GM12892 (cell line): ENCODE measurements at regions not wholly inside any gene's neighbourhood (a gene's known extent, or its start where the extent isn't known, plus 50 kb on each side); places are given as distances from the start of the nearest gene placed in this dataset.
"Not testable (repeated sequence)": the region's sequence is repeated elsewhere in the genome, so short reads cannot be mapped to it uniquely, and the experiment has no call there.

Source experiments
- DNase-seq: peaks from one replicate; pipeline ENCODE4 v3.0.0; 2011; ENCODE audit not compliant: insufficient read length
- FAIRE-seq: peaks from 2 replicates; lab custom pipeline; 2011; peaks lifted over from hg19 to GRCh38; lab: Jason Lieb, UNC
- POLR2A ChIP-seq: IDR thresholded peaks from 2 replicates; pipeline ENCODE4 v1.6.1; 2011; ENCODE audit warnings: low read depth, low read length, control low read depth
- POLR2AphosphoS5 ChIP-seq: IDR thresholded peaks from 2 replicates; pipeline ENCODE4 v1.6.1; 2011; ENCODE audit warnings: low read depth, low read length, control low read depth
- TAF1 ChIP-seq: IDR thresholded peaks from 2 replicates; pipeline ENCODE4 v1.6.1; 2011; ENCODE audit warnings: low read depth, mild to moderate bottlenecking, control low read depth, low read length, borderline replicate concordance

GRCh38 chr14:89089330-89089729 lies 264.9 kb downstream of the TTC8 start:
- no peak for DNase-seq
- no peak for TF ChIP-seq POLR2A
- TF ChIP-seq TAF1: no peak
- TF ChIP-seq POLR2AphosphoS5: no peak
- FAIRE-seq: no peak

GRCh38 chr14:89091781-89092180 lies 267.3 kb downstream of the TTC8 start:
- DNase-seq (no peak), FAIRE-seq (no peak)
- TF ChIP-seq POLR2AphosphoS5 (no peak), TAF1 (no peak), POLR2A (no peak)

GRCh38 chr14:89093083-89093730 lies 268.8 kb downstream of the TTC8 start:
- TF ChIP-seq POLR2A (no peak), TAF1 (no peak), POLR2AphosphoS5 (no peak)

GRCh38 chr14:89095036-89095435 lies 270.6 kb downstream of the TTC8 start:
- DNase-seq (no peak), FAIRE-seq (no peak)
- TF ChIP-seq POLR2A (no peak), TAF1 (no peak), POLR2AphosphoS5 (no peak)

More at GRCh38 chr14:89093083-89093730, 268.8 kb downstream of the TTC8 start:
- DNase-seq (no peak), FAIRE-seq (no peak)

- no peak for FAIRE-seq
- TF ChIP-seq TAF1: no peak
- no peak for TF ChIP-seq POLR2AphosphoS5
- TF ChIP-seq POLR2A: no peak
- DNase-seq: no peak
Measured at GRCh38 chr14:89096946-89097345, 272.5 kb downstream of the TTC8 start.

- DNase-seq (no peak), FAIRE-seq (no peak)
- no peak for TF ChIP-seq TAF1
- no peak for TF ChIP-seq POLR2A
- no peak for TF ChIP-seq POLR2AphosphoS5
Measured at GRCh38 chr14:89098254-89098653, 273.8 kb downstream of the TTC8 start.

- FAIRE-seq, DNase-seq: not testable (repeated sequence)
Measured at GRCh38 chr14:89104171-89104817, 279.8 kb downstream of the TTC8 start.

GRCh38 chr14:89104861-89105260 lies 280.4 kb downstream of the TTC8 start:
- not testable (repeated sequence) for FAIRE-seq, DNase-seq
